IMR-90 (cell line): ENCODE measurements at regions not wholly inside any gene's neighbourhood (a gene's known extent, or its start where the extent isn't known, plus 50 kb on each side); places are given as distances from the start of the nearest gene placed in this dataset.

ENCODE experiments used
- BHLHE40 ChIP-seq: fragments of 150-350 bp; IDR thresholded peaks from 2 replicates; pipeline ENCODE4 v1.6.1; 2016; ENCODE audit warnings: mild to moderate bottlenecking, low read depth, low read length
- CEBPB ChIP-seq: IDR thresholded peaks from 2 replicates; pipeline ENCODE4 v1.6.1; 2012; ENCODE audit warnings: low read depth, low read length, improper control_type of control experiment
- CHD1 ChIP-seq: IDR thresholded peaks from 2 replicates; pipeline ENCODE4 v1.6.1; 2012; ENCODE audit warnings: low read depth, low read length, improper control_type of control experiment
- CTCF ChIP-seq: conservative IDR thresholded peaks from 2 replicates; pipeline ENCODE4 v1.5.1; 2012; ENCODE audit warnings: mild to moderate bottlenecking, low read depth, low read length, improper control_type of control experiment
- ELK1 ChIP-seq: fragments of 150-350 bp; IDR thresholded peaks from 2 replicates; pipeline ENCODE4 v1.6.1; 2016; ENCODE audit warnings: low read depth, mild to moderate bottlenecking, low read length, moderate library complexity, borderline replicate concordance
- FOS ChIP-seq: fragments of 150-350 bp; IDR thresholded peaks from 2 replicates; pipeline ENCODE4 v1.6.1; 2016; ENCODE audit warnings: low read depth, low read length
- MAFK ChIP-seq: IDR thresholded peaks from 2 replicates; pipeline ENCODE4 v1.6.1; 2012; ENCODE audit warnings: low read depth, low read length, improper control_type of control experiment
- POLR2A ChIP-seq: IDR thresholded peaks from 2 replicates; pipeline ENCODE4 v1.6.1; 2012; ENCODE audit warnings: mild to moderate bottlenecking, low read depth, low read length
- RAD21 ChIP-seq: IDR thresholded peaks from 2 replicates; pipeline ENCODE4 v1.6.1; 2012; ENCODE audit warnings: low read length, improper control_type of control experiment
- SMC3 ChIP-seq: fragments of 150-350 bp; IDR thresholded peaks from 2 replicates; pipeline ENCODE4 v1.6.1; 2016; ENCODE audit warnings: low read depth, mild to moderate bottlenecking, antibody characterized with exemption, low read length, moderate library complexity
- USF2 ChIP-seq: fragments of 150-350 bp; IDR thresholded peaks from 2 replicates; pipeline ENCODE4 v1.6.1; 2017; ENCODE audit warnings: mild to moderate bottlenecking, antibody characterized with exemption, low read length, low read depth

GRCh38 chr13:56201834-56202233, 938.9 kb upstream of the PRR20A start:
- no peak for TF ChIP-seq CTCF
- no peak for TF ChIP-seq SMC3
- TF ChIP-seq USF2 = no peak
- no peak for TF ChIP-seq RAD21
- TF ChIP-seq BHLHE40 = no peak
- TF ChIP-seq POLR2A = no peak
- no peak for TF ChIP-seq CEBPB
- no peak for TF ChIP-seq CHD1
- TF ChIP-seq MAFK = no peak
- TF ChIP-seq FOS = no peak
- no peak for TF ChIP-seq ELK1
